K562 (cell line): ENCODE measurements at regions not wholly inside any gene's neighbourhood (a gene's known extent, or its start where the extent isn't known, plus 50 kb on each side); places are given as distances from the start of the nearest gene placed in this dataset.

ENCODE experiments used
- ATAC-seq: fragments of 200-7000 bp; cut with Tn5 transposase; 3 replicates; pipeline ENCODE4 v1.9.1; 2020; ENCODE audit warnings: moderate library complexity
- BruUV-seq: library from RNA; stranded (reverse); fragments of 400-500 nt; replicated peaks from 2 replicates; lab custom pipeline; 2021; lab: Mats Ljungman, UMichigan
- CTCF ChIA-PET: fragments of 300-600 bp; formaldehyde crosslinking; extraction: SDS; loops from one replicate; lab custom pipeline; 2021; ENCODE audit warnings: low intra/inter-chr PET ratio; lab: Yijun Ruan, JAX
- POLR2A ChIA-PET: fragments of 300-600, 350-650 bp; sonication (Branson Sonifier 250); formaldehyde crosslinking; extraction: SDS; loops from one replicate; lab custom pipeline; 2021; ENCODE audit warnings: antibody characterized with exemption, inconsistent platforms; lab: Yijun Ruan, JAX
- DNase-seq, 4 experiments: peaks; one replicate each; pipeline versions ENCODE4 v3.0.0 to v3.0.0-alpha.2; 2011 to 2018; ENCODE audit warnings: low spot score in 3 of 4, mixed read lengths in 3 of 4; ENCODE audit errors: extremely low read depth in 1 of 4
- FAIRE-seq: peaks from 2 replicates; lab custom pipeline; 2011; peaks lifted over from hg19 to GRCh38; lab: Jason Lieb, UNC
- H2AFZ ChIP-seq: 2 replicates; pipeline ENCODE4 v1.6.0; 2011; ENCODE audit warnings: low read depth, low read length, control low read depth, inconsistent platforms
- H3K27ac ChIP-seq: fragments of 200-600 bp; 3 replicates; pipeline ENCODE4 v1.8.0; 2011; ENCODE audit warnings: low read depth, mild to moderate bottlenecking, control low read depth, inconsistent platforms, low read length, moderate library complexity, mixed read lengths; ENCODE audit errors: extremely low read depth
- H3K27me3 ChIP-seq, 2 experiments: fragments of 300-600 bp in 1 of 2; 2 replicates in 1 of 2; 3 replicates in 1 of 2; pipeline versions ENCODE4 v1.6.0 to v1.8.0; 2011; ENCODE audit warnings: inconsistent platforms in 2 of 2, low read length in 2 of 2, mild to moderate bottlenecking in 1 of 2, mixed read lengths in 1 of 2, moderate library complexity in 1 of 2; ENCODE audit not compliant: control insufficient read depth in 2 of 2, insufficient read depth in 2 of 2
- H3K36me3 ChIP-seq: fragments of 300-600 bp; 3 replicates; pipeline ENCODE4 v1.8.0; 2011; ENCODE audit warnings: mild to moderate bottlenecking, low read length, inconsistent platforms; ENCODE audit not compliant: control insufficient read depth, insufficient read depth
- H3K4me1 ChIP-seq, 2 experiments: fragments of 200-600 bp in 1 of 2; replicated peaks in 1 of 2; 2 replicates in 1 of 2; 3 replicates in 1 of 2; pipeline versions ENCODE4 v1.5.1 to v1.8.0; 2011; ENCODE audit warnings: inconsistent platforms in 2 of 2, low read length in 2 of 2, mild to moderate bottlenecking in 1 of 2, mixed read lengths in 1 of 2, moderate library complexity in 1 of 2; ENCODE audit not compliant: control insufficient read depth in 2 of 2, insufficient read depth in 2 of 2
- H3K4me2 ChIP-seq: 2 replicates; pipeline ENCODE4 v1.6.1; 2011; ENCODE audit warnings: low read length, control low read depth, inconsistent platforms, mixed read lengths; ENCODE audit not compliant: insufficient read depth
- H3K4me3 ChIP-seq: fragments of 200-600 bp; sonication (generic), shearing (Covaris generic); 2 replicates; pipeline ENCODE4 v1.5.1; 2016; ENCODE audit warnings: control low read depth, inconsistent platforms
- H3K79me2 ChIP-seq: fragments of 200-600 bp; 3 replicates; pipeline ENCODE4 v1.8.0; 2011; ENCODE audit warnings: low read length, inconsistent platforms; ENCODE audit not compliant: control insufficient read depth, insufficient read depth
- H3K9ac ChIP-seq, 2 experiments: 2 replicates each; pipeline versions ENCODE4 v1.6.0 to v1.6.1; 2011; ENCODE audit warnings: low read depth in 2 of 2, low read length in 2 of 2, control low read depth in 1 of 2, inconsistent platforms in 1 of 2, mild to moderate bottlenecking in 1 of 2, mixed read lengths in 1 of 2; ENCODE audit not compliant: insufficient read depth in 1 of 2
- H3K9me1 ChIP-seq: one replicate; pipeline ENCODE4 v1.6.0; 2011; ENCODE audit warnings: inconsistent platforms, mild to moderate bottlenecking, low read length, moderate library complexity; ENCODE audit not compliant: control insufficient read depth, insufficient read depth
- H3K9me3 ChIP-seq: replicated peaks from 2 replicates; pipeline ENCODE4 v1.5.1; 2011; ENCODE audit warnings: low read depth, low read length, inconsistent platforms; ENCODE audit not compliant: control insufficient read depth, insufficient read depth
- H4K20me1 ChIP-seq: replicated peaks from 2 replicates; pipeline ENCODE4 v1.6.1; 2011; ENCODE audit warnings: low read length, inconsistent platforms, mixed read lengths; ENCODE audit not compliant: control insufficient read depth, insufficient read depth
- BDP1 ChIP-seq: IDR thresholded peaks from 3 replicates; pipeline ENCODE4 v1.6.1; 2011; ENCODE audit not compliant: insufficient read length, insufficient read depth
- ELF4 ChIP-seq: fragments of 450-650 bp; formaldehyde crosslinking; IDR thresholded peaks from 2 replicates; pipeline ENCODE4 v1.4.0; 2022; ENCODE audit warnings: missing genetic modification characterization
- NELFE ChIP-seq: IDR thresholded peaks from 2 replicates; pipeline ENCODE4 v1.6.1; 2011; ENCODE audit warnings: mild to moderate bottlenecking; ENCODE audit not compliant: insufficient read depth, insufficient read length
- PTTG1 ChIP-seq: fragments of 450-650 bp; IDR thresholded peaks from 2 replicates; pipeline ENCODE4 v1.6.1; 2016; ENCODE audit warnings: low read depth, mild to moderate bottlenecking, missing genetic modification characterization, missing compliant biosample characterization
- TARDBP ChIP-seq: fragments of 450-650 bp; IDR thresholded peaks from 2 replicates; pipeline ENCODE4 v1.6.1; 2016
- ZBTB2 ChIP-seq: fragments of 450-650 bp; IDR thresholded peaks from 2 replicates; pipeline ENCODE4 v1.6.1; 2016; ENCODE audit warnings: antibody characterized with exemption
- ZBTB5 ChIP-seq: fragments of 450-650 bp; IDR thresholded peaks from 2 replicates; pipeline ENCODE4 v1.6.1; 2017; ENCODE audit warnings: antibody characterized with exemption
- ZFP1 ChIP-seq: fragments of 450-650 bp; formaldehyde crosslinking; IDR thresholded peaks from 2 replicates; pipeline ENCODE4 v1.4.0; 2020; ENCODE audit warnings: mild to moderate bottlenecking, mixed read lengths
- ZNF232 ChIP-seq: sonication (generic); formaldehyde crosslinking; IDR thresholded peaks from 2 replicates; pipeline ENCODE4 v1.8.0; 2022; ENCODE audit warnings: mild to moderate bottlenecking, missing genetic modification reagents
- ZNF282 ChIP-seq: sonication (generic); formaldehyde crosslinking; IDR thresholded peaks from 2 replicates; pipeline ENCODE4 v1.8.1; 2023; ENCODE audit warnings: missing genetic modification reagents
- WGBS: fragments of 100-300 bp; shearing (Covaris generic); methylation state at CpG from one replicate; pipeline ENCODE4 v1.1.6; 2016; ENCODE audit warnings: low coverage, mixed read lengths; ENCODE audit not compliant: insufficient coverage; ENCODE audit errors: missing lambda C conversion rate; 5-methylcytosine and 5-hydroxymethylcytosine counted together
- in situ Hi-C: fragments of 300-500 bp; cut with MboI; formaldehyde crosslinking; loops from 4 replicates; pipeline ENCODE4 v1.15.0; 2018; ENCODE audit warnings: inconsistent platforms, mixed read lengths
- intact Hi-C: fragments of 100-400 bp; cut with micrococcal nuclease; formaldehyde crosslinking; loops from 2 replicates; pipeline ENCODE4 v1.14.2; 2022
- TF ChIP-seq, protein P1 (sequence below), 2 experiments: fragments of 150-350 bp in 1 of 2; IDR thresholded peaks; 2 replicates each; pipeline ENCODE4 v1.6.1; 2012 to 2016; ENCODE audit warnings: low read depth in 2 of 2, low read length in 2 of 2, mild to moderate bottlenecking in 1 of 2, moderate library complexity in 1 of 2
- TF ChIP-seq, protein P2 (sequence below): fragments of 250-450 bp; sonication (Bioruptor Pico); IDR thresholded peaks from 2 replicates; pipeline ENCODE4 v1.4.0; 2020; ENCODE audit warnings: mild to moderate bottlenecking, moderate library complexity

- no peaks in the 10 kb centered on the region for H3K79me2 ChIP-seq
- DNase-seq = no peak
- 0% methylated on average over 7 of the region's 7 CpGs for WGBS
- no peaks in the 10 kb centered on the region for H3K9me1 ChIP-seq
- FAIRE-seq = no peak
- no peaks in the 10 kb centered on the region for H3K27me3 ChIP-seq
- H2AFZ ChIP-seq = no peak overlapping the region
- in situ Hi-C loops (no loop called here), intact Hi-C loops (no loop called here)
- H3K9me3 ChIP-seq = no peaks in the 10 kb centered on the region
- no peak overlapping the region for H3K4me3 ChIP-seq
- BruUV-seq = no TSS peak
- H3K9ac ChIP-seq = no peak overlapping the region
- CTCF ChIA-PET = no interaction called here
- no peaks in the 10 kb centered on the region for H3K36me3 ChIP-seq
- H3K27ac ChIP-seq = no peak overlapping the region
- H3K4me1 ChIP-seq = no peaks in the 10 kb centered on the region
- no peaks in the 10 kb centered on the region for H4K20me1 ChIP-seq
- no peak overlapping the region for H3K4me2 ChIP-seq
- POLR2A ChIA-PET = no interaction called here
- no peak for ATAC-seq
- TF ChIP-seq, protein P1, sequence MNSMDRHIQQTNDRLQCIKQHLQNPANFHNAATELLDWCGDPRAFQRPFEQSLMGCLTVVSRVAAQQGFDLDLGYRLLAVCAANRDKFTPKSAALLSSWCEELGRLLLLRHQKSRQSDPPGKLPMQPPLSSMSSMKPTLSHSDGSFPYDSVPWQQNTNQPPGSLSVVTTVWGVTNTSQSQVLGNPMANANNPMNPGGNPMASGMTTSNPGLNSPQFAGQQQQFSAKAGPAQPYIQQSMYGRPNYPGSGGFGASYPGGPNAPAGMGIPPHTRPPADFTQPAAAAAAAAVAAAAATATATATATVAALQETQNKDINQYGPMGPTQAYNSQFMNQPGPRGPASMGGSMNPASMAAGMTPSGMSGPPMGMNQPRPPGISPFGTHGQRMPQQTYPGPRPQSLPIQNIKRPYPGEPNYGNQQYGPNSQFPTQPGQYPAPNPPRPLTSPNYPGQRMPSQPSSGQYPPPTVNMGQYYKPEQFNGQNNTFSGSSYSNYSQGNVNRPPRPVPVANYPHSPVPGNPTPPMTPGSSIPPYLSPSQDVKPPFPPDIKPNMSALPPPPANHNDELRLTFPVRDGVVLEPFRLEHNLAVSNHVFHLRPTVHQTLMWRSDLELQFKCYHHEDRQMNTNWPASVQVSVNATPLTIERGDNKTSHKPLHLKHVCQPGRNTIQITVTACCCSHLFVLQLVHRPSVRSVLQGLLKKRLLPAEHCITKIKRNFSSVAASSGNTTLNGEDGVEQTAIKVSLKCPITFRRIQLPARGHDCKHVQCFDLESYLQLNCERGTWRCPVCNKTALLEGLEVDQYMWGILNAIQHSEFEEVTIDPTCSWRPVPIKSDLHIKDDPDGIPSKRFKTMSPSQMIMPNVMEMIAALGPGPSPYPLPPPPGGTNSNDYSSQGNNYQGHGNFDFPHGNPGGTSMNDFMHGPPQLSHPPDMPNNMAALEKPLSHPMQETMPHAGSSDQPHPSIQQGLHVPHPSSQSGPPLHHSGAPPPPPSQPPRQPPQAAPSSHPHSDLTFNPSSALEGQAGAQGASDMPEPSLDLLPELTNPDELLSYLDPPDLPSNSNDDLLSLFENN (IDR thresholded peaks at IDR 0.05; ENCODE audit: low read depth in 2 of 2, low read length in 2 of 2) = no peak
- TF ChIP-seq ELF4 = no peak
- TF ChIP-seq NELFE = no peak
- TF ChIP-seq PTTG1 (tag) = no peak
- no peak for TF ChIP-seq ZNF232
- TF ChIP-seq ZBTB2 = no peak
- no peak for TF ChIP-seq ZFP1
- no peak for TF ChIP-seq ZBTB5
- TF ChIP-seq ZNF282 (CRISPR knock-in tag) = no peak
- no peak for TF ChIP-seq BDP1
- TF ChIP-seq, protein P2, sequence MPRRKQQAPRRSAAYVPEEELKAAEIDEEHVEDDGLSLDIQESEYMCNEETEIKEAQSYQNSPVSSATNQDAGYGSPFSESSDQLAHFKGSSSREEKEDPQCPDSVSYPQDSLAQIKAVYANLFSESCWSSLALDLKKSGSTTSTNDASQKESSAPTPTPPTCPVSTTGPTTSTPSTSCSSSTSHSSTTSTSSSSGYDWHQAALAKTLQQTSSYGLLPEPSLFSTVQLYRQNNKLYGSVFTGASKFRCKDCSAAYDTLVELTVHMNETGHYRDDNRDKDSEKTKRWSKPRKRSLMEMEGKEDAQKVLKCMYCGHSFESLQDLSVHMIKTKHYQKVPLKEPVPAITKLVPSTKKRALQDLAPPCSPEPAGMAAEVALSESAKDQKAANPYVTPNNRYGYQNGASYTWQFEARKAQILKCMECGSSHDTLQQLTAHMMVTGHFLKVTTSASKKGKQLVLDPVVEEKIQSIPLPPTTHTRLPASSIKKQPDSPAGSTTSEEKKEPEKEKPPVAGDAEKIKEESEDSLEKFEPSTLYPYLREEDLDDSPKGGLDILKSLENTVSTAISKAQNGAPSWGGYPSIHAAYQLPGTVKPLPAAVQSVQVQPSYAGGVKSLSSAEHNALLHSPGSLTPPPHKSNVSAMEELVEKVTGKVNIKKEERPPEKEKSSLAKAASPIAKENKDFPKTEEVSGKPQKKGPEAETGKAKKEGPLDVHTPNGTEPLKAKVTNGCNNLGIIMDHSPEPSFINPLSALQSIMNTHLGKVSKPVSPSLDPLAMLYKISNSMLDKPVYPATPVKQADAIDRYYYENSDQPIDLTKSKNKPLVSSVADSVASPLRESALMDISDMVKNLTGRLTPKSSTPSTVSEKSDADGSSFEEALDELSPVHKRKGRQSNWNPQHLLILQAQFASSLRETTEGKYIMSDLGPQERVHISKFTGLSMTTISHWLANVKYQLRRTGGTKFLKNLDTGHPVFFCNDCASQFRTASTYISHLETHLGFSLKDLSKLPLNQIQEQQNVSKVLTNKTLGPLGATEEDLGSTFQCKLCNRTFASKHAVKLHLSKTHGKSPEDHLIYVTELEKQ (CRISPR knock-in tag) = no peak
- no peak for TF ChIP-seq TARDBP
These were observed 98.2 kb upstream of the UBE3A start for GRCh38 chr15:25536801-25537611.
